ENCODE measurements at regions not wholly inside any gene's neighbourhood (a gene's known extent, or its start where the extent isn't known, plus 50 kb on each side); places are given as distances from the start of the nearest gene placed in this dataset.

DNA sequence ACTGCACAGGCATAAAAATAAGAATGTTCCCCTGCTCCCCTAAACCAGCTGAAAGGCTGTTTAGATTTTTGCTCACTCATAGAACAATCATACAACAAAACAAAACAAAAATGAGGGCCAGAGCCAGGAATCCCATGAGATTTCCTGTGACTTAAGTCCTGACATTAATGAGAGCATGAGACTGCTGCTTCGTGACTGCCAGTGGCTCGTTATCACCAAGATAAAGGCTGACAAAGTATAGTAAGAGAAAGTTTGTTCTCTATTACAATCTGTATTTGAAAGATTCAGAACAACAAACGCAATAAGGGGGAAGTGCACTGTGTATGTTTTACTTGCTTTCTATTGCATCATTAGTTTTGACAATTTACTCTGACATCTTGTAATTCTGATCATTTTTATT lies 837.1 kb upstream of the C9orf72 start:
- TF ChIP-seq, protein P1, sequence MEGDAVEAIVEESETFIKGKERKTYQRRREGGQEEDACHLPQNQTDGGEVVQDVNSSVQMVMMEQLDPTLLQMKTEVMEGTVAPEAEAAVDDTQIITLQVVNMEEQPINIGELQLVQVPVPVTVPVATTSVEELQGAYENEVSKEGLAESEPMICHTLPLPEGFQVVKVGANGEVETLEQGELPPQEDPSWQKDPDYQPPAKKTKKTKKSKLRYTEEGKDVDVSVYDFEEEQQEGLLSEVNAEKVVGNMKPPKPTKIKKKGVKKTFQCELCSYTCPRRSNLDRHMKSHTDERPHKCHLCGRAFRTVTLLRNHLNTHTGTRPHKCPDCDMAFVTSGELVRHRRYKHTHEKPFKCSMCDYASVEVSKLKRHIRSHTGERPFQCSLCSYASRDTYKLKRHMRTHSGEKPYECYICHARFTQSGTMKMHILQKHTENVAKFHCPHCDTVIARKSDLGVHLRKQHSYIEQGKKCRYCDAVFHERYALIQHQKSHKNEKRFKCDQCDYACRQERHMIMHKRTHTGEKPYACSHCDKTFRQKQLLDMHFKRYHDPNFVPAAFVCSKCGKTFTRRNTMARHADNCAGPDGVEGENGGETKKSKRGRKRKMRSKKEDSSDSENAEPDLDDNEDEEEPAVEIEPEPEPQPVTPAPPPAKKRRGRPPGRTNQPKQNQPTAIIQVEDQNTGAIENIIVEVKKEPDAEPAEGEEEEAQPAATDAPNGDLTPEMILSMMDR (IDR thresholded peaks at IDR 0.05), result no peak
- no peak for TF ChIP-seq POLR2A (IDR thresholded peaks at IDR 0.05)

Data from ovary (tissue), 3 donors.